ENCODE measurements at regions not wholly inside any gene's neighbourhood (a gene's known extent, or its start where the extent isn't known, plus 50 kb on each side); places are given as distances from the start of the nearest gene placed in this dataset.

GRCh38 chr22:48683640-48684039 lies 1144.0 kb downstream of the BRD1 start:
- no peak for TF ChIP-seq CTCF (IDR thresholded peaks at IDR 0.05; ENCODE audit: unreplicated experiment in 3 of 3)
- Mint-ChIP-seq H3K4me1 (no peaks in the 10 kb centered on the region), H3K9me3 (no peaks in the 10 kb centered on the region), H3K27me3 (ENCODE audit: low read depth) (no peaks in the 10 kb centered on the region), H3K27ac (no peak overlapping the region), H3K4me3 (no peak overlapping the region), H3K36me3 (ENCODE audit: low read depth) (no peaks in the 10 kb centered on the region)

- Mint-ChIP-seq H3K27me3 (ENCODE audit: low read depth) (peaks cover 4% of the 10 kb centered on the region), H3K27ac (no peak overlapping the region), H3K4me1 (no peaks in the 10 kb centered on the region), H3K4me3 (no peak overlapping the region), H3K9me3 (no peaks in the 10 kb centered on the region), H3K36me3 (ENCODE audit: low read depth) (no peaks in the 10 kb centered on the region)
- no peak for TF ChIP-seq CTCF (IDR thresholded peaks at IDR 0.05; ENCODE audit: unreplicated experiment in 3 of 3)
Observed at GRCh38 chr22:48682504-48682903, 1145.2 kb downstream of the BRD1 start.

GRCh38 chr22:48680601-48681000 lies 1147.1 kb downstream of the BRD1 start:
- Mint-ChIP-seq H3K27me3 (ENCODE audit: low read depth) (peaks cover 4% of the 10 kb centered on the region), H3K4me3 (no peak overlapping the region), H3K27ac (no peak overlapping the region), H3K9me3 (no peaks in the 10 kb centered on the region), H3K36me3 (ENCODE audit: low read depth) (no peaks in the 10 kb centered on the region), H3K4me1 (no peaks in the 10 kb centered on the region)
- no peak for TF ChIP-seq CTCF (IDR thresholded peaks at IDR 0.05; ENCODE audit: unreplicated experiment in 3 of 3)

- H3K4me1 Mint-ChIP-seq, result no peaks in the 10 kb centered on the region
- no peak overlapping the region for H3K4me3 Mint-ChIP-seq
- no peaks in the 10 kb centered on the region for H3K9me3 Mint-ChIP-seq
- peaks cover 4% of the 10 kb centered on the region for H3K27me3 Mint-ChIP-seq (ENCODE audit: low read depth)
- no peak overlapping the region for H3K27ac Mint-ChIP-seq
- H3K36me3 Mint-ChIP-seq (ENCODE audit: low read depth), result no peaks in the 10 kb centered on the region
- TF ChIP-seq CTCF (IDR thresholded peaks at IDR 0.05; ENCODE audit: unreplicated experiment in 3 of 3), result no peak
Observed at GRCh38 chr22:48679656-48680555, 1147.8 kb downstream of the BRD1 start.

- TF ChIP-seq CTCF (IDR thresholded peaks at IDR 0.05; ENCODE audit: unreplicated experiment in 3 of 3), result no peak
- Mint-ChIP-seq H3K4me1 (no peaks in the 10 kb centered on the region), H3K36me3 (ENCODE audit: low read depth) (peaks cover 4% of the 10 kb centered on the region), H3K4me3 (no peak overlapping the region), H3K9me3 (peaks cover 7% of the 10 kb centered on the region), H3K27ac (no peak overlapping the region), H3K27me3 (ENCODE audit: low read depth) (peaks cover 4% of the 10 kb centered on the region)
Observed at GRCh38 chr22:48678171-48679135, 1149.2 kb downstream of the BRD1 start.

Measured in nephron (organoid).